PC-3 (cell line): ENCODE measurements at regions not wholly inside any gene's neighbourhood (a gene's known extent, or its start where the extent isn't known, plus 50 kb on each side); places are given as distances from the start of the nearest gene placed in this dataset.

ENCODE experiments used
- ATAC-seq: fragments of 200-7000 bp; cut with Tn5 transposase; 2 replicates; pipeline ENCODE4 v1.9.1; 2020; ENCODE audit warnings: mild to moderate bottlenecking, moderate library complexity
- BruUV-seq: library from RNA; stranded (reverse); fragments of 400-500 nt; replicated peaks from 2 replicates; lab custom pipeline; 2021; lab: Mats Ljungman, UMichigan
- CTCF ChIA-PET: fragments of 300-600 bp; sonication (Branson Sonifier 250); formaldehyde crosslinking; loops from one replicate; lab custom pipeline; 2022; ENCODE audit warnings: antibody characterized with exemption; lab: Charles Lee
- POLR2A ChIA-PET: fragments of 300-600 bp; sonication (Branson Sonifier 250); formaldehyde crosslinking; loops from one replicate; lab custom pipeline; 2022; ENCODE audit warnings: antibody characterized with exemption; ENCODE audit not compliant: unreplicated experiment; lab: Charles Lee
- DNase-seq: peaks from one replicate; pipeline ENCODE4 v3.0.0-alpha.2; 2015
- H2AFZ ChIP-seq: fragments of 300-600 bp; sonication (generic); 2 replicates; pipeline ENCODE4 v1.6.0; 2016; ENCODE audit warnings: antibody characterized with exemption, low read length
- H3F3A ChIP-seq: fragments of 300-600 bp; sonication (generic); one replicate; pipeline ENCODE4 v1.6.0; 2017; ENCODE audit warnings: antibody characterized with exemption, low read length, control low read depth, mild to moderate bottlenecking; ENCODE audit not compliant: unreplicated experiment
- H3K27ac ChIP-seq: fragments of 300-600 bp; sonication (generic); 2 replicates; pipeline ENCODE4 v1.5.1; 2016; ENCODE audit warnings: mild to moderate bottlenecking, low read length
- H3K27me3 ChIP-seq: fragments of 300-600 bp; sonication (generic); 2 replicates; pipeline ENCODE4 v1.6.1; 2016; ENCODE audit warnings: low read length, mixed read lengths
- H3K36me3 ChIP-seq: fragments of 300-600 bp; sonication (generic); 2 replicates; pipeline ENCODE4 v1.6.1; 2016; ENCODE audit warnings: low read depth, mixed run types, low read length, mixed read lengths
- H3K4me1 ChIP-seq: fragments of 300-600 bp; sonication (generic); 2 replicates; pipeline ENCODE4 v1.5.1; 2016; ENCODE audit warnings: low read length; ENCODE audit not compliant: insufficient read depth
- H3K4me2 ChIP-seq: fragments of 300-600 bp; sonication (generic); 2 replicates; pipeline ENCODE4 v1.6.0; 2016; ENCODE audit warnings: low read length
- H3K4me3 ChIP-seq: fragments of 300-600 bp; sonication (generic); 2 replicates; pipeline ENCODE4 v1.5.1; 2016; ENCODE audit warnings: mild to moderate bottlenecking, low read length, mixed read lengths
- H3K79me2 ChIP-seq: fragments of 300-600 bp; sonication (generic); 2 replicates; pipeline ENCODE4 v1.6.1; 2017; ENCODE audit warnings: low read length, mixed read lengths
- H3K9ac ChIP-seq: fragments of 300-600 bp; sonication (generic); 2 replicates; pipeline ENCODE4 v1.6.0; 2016; ENCODE audit warnings: mild to moderate bottlenecking, low read length
- H3K9me2 ChIP-seq: fragments of 300-600 bp; sonication (generic); replicated peaks from 2 replicates; pipeline ENCODE4 v1.6.1; 2016; ENCODE audit warnings: mixed run types, low read length, mixed read lengths
- H3K9me3 ChIP-seq: fragments of 300-600 bp; sonication (generic); 2 replicates; pipeline ENCODE4 v1.6.1; 2016; ENCODE audit warnings: low read length, mixed read lengths
- H4K20me1 ChIP-seq: fragments of 300-600 bp; sonication (generic); 2 replicates; pipeline ENCODE4 v1.6.1; 2016; ENCODE audit warnings: low read length, mixed read lengths
- EZH2 ChIP-seq: fragments of 300-600 bp; sonication (generic); IDR thresholded peaks from one replicate; pipeline ENCODE4 v1.6.1; 2017; ENCODE audit warnings: antibody characterized with exemption, mild to moderate bottlenecking, low read length; ENCODE audit not compliant: unreplicated experiment
- EZH2phosphoT487 ChIP-seq: fragments of 300-600 bp; sonication (generic); IDR thresholded peaks from 2 replicates; pipeline ENCODE4 v1.6.1; 2018; ENCODE audit warnings: mild to moderate bottlenecking, antibody characterized with exemption, low read length, borderline replicate concordance
- intact Hi-C: fragments of 100-400 bp; cut with micrococcal nuclease; formaldehyde crosslinking; loops from 2 replicates; pipeline ENCODE4 v1.9.0; 2023
- TF ChIP-seq, protein P1 (sequence below): fragments of 300-600 bp; sonication (generic); conservative IDR thresholded peaks from 2 replicates; pipeline ENCODE4 v1.5.1; 2017; ENCODE audit warnings: antibody characterized with exemption, low read depth, mild to moderate bottlenecking, low read length

DNA sequence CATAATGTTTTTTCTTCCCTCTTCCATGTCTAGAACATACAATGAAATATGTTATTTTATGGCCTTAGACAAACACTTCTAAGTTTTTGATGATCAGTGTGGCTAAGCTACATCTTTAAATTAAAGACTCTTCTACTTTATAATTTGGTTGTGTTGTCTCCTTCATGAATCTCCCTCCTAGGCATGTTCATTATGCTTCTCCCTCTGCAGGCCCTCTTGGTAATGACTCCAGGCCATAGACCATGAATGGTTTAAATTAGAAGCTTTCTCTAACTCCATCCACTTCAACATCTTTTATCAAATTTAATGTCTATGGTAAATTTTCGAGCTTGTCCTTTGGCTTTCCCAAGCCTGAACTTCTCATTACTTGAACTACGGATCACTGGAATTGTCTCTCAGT is 342.7 kb upstream of the ADAMTS16 start:
- Histone ChIP-seq H3K4me2 (no peak overlapping the region), H3K4me3 (no peak overlapping the region), H3F3A (no peaks in the 10 kb centered on the region), H3K27me3 (no peaks in the 10 kb centered on the region), H3K36me3 (no peaks in the 10 kb centered on the region), H3K27ac (no peak overlapping the region), H3K4me1 (no peaks in the 10 kb centered on the region), H3K79me2 (no peaks in the 10 kb centered on the region), H3K9ac (no peak overlapping the region), H3K9me2 (no peaks in the 10 kb centered on the region), H4K20me1 (no peaks in the 10 kb centered on the region), H2AFZ (no peak overlapping the region), H3K9me3 (no peaks in the 10 kb centered on the region)
- ATAC-seq (no peak), DNase-seq (no peak)
- CTCF ChIA-PET: no interaction called here
- POLR2A ChIA-PET: no interaction called here
- no TSS peak for BruUV-seq
- intact Hi-C loops: no loop called here
- no peak for TF ChIP-seq EZH2phosphoT487
- no peak for TF ChIP-seq EZH2
- TF ChIP-seq, protein P1, sequence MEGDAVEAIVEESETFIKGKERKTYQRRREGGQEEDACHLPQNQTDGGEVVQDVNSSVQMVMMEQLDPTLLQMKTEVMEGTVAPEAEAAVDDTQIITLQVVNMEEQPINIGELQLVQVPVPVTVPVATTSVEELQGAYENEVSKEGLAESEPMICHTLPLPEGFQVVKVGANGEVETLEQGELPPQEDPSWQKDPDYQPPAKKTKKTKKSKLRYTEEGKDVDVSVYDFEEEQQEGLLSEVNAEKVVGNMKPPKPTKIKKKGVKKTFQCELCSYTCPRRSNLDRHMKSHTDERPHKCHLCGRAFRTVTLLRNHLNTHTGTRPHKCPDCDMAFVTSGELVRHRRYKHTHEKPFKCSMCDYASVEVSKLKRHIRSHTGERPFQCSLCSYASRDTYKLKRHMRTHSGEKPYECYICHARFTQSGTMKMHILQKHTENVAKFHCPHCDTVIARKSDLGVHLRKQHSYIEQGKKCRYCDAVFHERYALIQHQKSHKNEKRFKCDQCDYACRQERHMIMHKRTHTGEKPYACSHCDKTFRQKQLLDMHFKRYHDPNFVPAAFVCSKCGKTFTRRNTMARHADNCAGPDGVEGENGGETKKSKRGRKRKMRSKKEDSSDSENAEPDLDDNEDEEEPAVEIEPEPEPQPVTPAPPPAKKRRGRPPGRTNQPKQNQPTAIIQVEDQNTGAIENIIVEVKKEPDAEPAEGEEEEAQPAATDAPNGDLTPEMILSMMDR: no peak

- no peak for ATAC-seq
- no TSS peak for BruUV-seq
- DNase-seq: no peak
- ChIA-PET POLR2A (no interaction called here), CTCF (no interaction called here)
- no peaks in the 10 kb centered on the region for H3K36me3 ChIP-seq
- peaks cover 8% of the 10 kb centered on the region for H3K27me3 ChIP-seq
- no peaks in the 10 kb centered on the region for H3F3A ChIP-seq
- no peak overlapping the region for H2AFZ ChIP-seq
- H3K27ac ChIP-seq: no peak overlapping the region
- H3K4me2 ChIP-seq: no peak overlapping the region
- TF ChIP-seq, protein P1: no peak
- no peak for TF ChIP-seq EZH2
- TF ChIP-seq EZH2phosphoT487: no peak
- H3K4me3 ChIP-seq: no peak overlapping the region
- H3K79me2 ChIP-seq: no peaks in the 10 kb centered on the region
- no peaks in the 10 kb centered on the region for H3K4me1 ChIP-seq
- no peaks in the 10 kb centered on the region for H3K9me2 ChIP-seq
- H3K9me3 ChIP-seq: no peaks in the 10 kb centered on the region
- H3K9ac ChIP-seq: no peak overlapping the region
- intact Hi-C loops: no loop called here
- H4K20me1 ChIP-seq: no peaks in the 10 kb centered on the region
Measured at GRCh38 chr5:4802044-4802443, 338.1 kb upstream of the ADAMTS16 start.

DNA sequence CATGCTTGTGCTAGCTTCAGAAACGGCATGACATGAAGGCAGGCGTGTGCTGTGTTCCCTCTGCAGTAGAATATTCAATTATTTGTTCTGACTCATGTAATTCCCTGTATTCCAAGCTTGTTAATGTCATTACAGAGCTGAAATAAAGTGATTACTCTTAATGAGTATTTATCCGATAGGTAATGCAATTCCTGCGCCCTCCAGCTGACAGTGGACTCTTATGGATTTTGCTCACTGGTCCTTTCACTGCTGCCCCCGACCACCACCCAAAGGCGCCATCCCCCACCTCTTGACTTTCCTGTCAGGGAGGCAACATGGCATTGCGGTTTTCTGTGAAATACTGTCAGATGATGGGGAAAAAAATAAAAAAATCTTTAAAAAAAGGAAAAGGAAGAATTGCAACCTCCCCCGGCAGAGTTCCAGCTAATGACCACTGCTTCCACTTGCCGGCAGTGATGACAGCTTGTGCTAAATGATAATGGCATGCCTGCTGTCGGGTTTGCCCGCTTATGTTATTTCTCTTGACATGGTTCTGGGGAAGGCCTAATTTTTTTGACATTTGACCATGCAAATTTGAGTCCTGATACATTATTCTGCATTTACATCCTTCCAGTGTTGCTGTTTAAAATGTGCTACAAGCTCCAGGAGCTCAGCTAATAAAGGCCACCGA is 335.3 kb upstream of the ADAMTS16 start:
- Histone ChIP-seq H3F3A (no peaks in the 10 kb centered on the region), H2AFZ (no peak overlapping the region), H3K9me2 (no peaks in the 10 kb centered on the region), H4K20me1 (no peaks in the 10 kb centered on the region), H3K27me3 (peaks cover 8% of the 10 kb centered on the region), H3K4me2 (no peak overlapping the region), H3K9me3 (0 out of 2 replicates have a peak, but pooled peaks cover 5% of the 10 kb centered on the region), H3K27ac (no peak overlapping the region), H3K9ac (no peak overlapping the region), H3K4me1 (no peaks in the 10 kb centered on the region), H3K4me3 (no peak overlapping the region), H3K36me3 (no peaks in the 10 kb centered on the region), H3K79me2 (no peaks in the 10 kb centered on the region)
- ChIA-PET CTCF (no interaction called here), POLR2A (no interaction called here)
- DNase-seq (no peak), ATAC-seq (no peak)
- TF ChIP-seq EZH2phosphoT487 (no peak), EZH2 (no peak)
- TF ChIP-seq, protein P1: no peak
- BruUV-seq: no TSS peak
- intact Hi-C loops: no loop called here
